Testis (tissue), 2 donors: ENCODE measurements at regions not wholly inside any gene's neighbourhood (a gene's known extent, or its start where the extent isn't known, plus 50 kb on each side); places are given as distances from the start of the nearest gene placed in this dataset.

ENCODE experiments used
- DNase-seq: peaks from one replicate; pipeline ENCODE4 v3.0.0-alpha.2; 2019
- H3K27ac ChIP-seq, 2 donors: fragments of 200-600 bp; sonication (generic); one replicate each; pipeline ENCODE4 v1.5.1; 2019
- H3K27me3 ChIP-seq: fragments of 200-600 bp; sonication (generic); one replicate; pipeline ENCODE4 v1.5.1; 2019
- H3K36me3 ChIP-seq: fragments of 200-600 bp; sonication (generic); one replicate; pipeline ENCODE4 v1.5.1; 2017; ENCODE audit warnings: low read depth; ENCODE audit errors: missing control alignments
- H3K4me1 ChIP-seq: fragments of 200-600 bp; sonication (generic); one replicate; pipeline ENCODE4 v1.5.1; 2019
- H3K4me3 ChIP-seq, 2 donors: fragments of 200-600 bp; sonication (generic); one replicate each; pipeline ENCODE4 v1.5.1; 2017 to 2019
- H3K9me3 ChIP-seq: fragments of 200-600 bp; sonication (generic); one replicate; pipeline ENCODE4 v1.5.1; 2017
- CTCF ChIP-seq, 3 experiments: fragments of 450-650 bp in 2 of 3; fragments of 200-600 bp in 1 of 3; sonication (generic) in 1 of 3; IDR thresholded peaks; one replicate each; pipeline ENCODE4 v1.5.1; 2016 to 2019; ENCODE audit warnings: antibody characterized with exemption in 3 of 3, mild to moderate bottlenecking in 2 of 3, moderate library complexity in 1 of 3
- POLR2A ChIP-seq: fragments of 450-650 bp; IDR thresholded peaks from one replicate; pipeline ENCODE4 v1.6.1; 2017; ENCODE audit warnings: antibody characterized with exemption, mild to moderate bottlenecking, moderate library complexity
- WGBS, 2 donors: methylation state at CpG; one replicate each; pipeline ENCODE4 v1.1.5; 2018; 5-methylcytosine and 5-hydroxymethylcytosine counted together
- intact Hi-C: fragments of 100-400 bp; cut with DNase I; formaldehyde crosslinking; loops from one replicate; pipeline ENCODE4 v1.15.1; 2023; ENCODE audit warnings: low total_unique reads
- small RNA-seq, 2 donors: library from RNA; depleted of rRNA; stranded (forward); fragments of <200 nt; gene quantifications; one replicate each; pipeline ENCODE3, GENCODE V24; 2016

GRCh38 chr1:68285046-68285445 is 52.7 kb upstream of the WLS start:
- H3K27me3 ChIP-seq = no peaks in the 10 kb centered on the region
- intact Hi-C loops = no loop called here
- 71 to 77% methylated on average over 4 of the region's 4 CpGs for WGBS, 2 donors
- no peak overlapping the region for H3K27ac ChIP-seq
- no peaks in the 10 kb centered on the region for H3K4me1 ChIP-seq
- no peaks in the 10 kb centered on the region for H3K9me3 ChIP-seq
- no peak overlapping the region for H3K4me3 ChIP-seq
- DNase-seq = no peak
- TF ChIP-seq POLR2A (no peak), CTCF (IDR thresholded peaks at IDR 0.05) (no peak)
- H3K36me3 ChIP-seq = no peaks in the 10 kb centered on the region

- no peaks in the 10 kb centered on the region for H3K36me3 ChIP-seq
- no peak overlapping the region for H3K4me3 ChIP-seq
- intact Hi-C loops = no loop called here
- no peaks in the 10 kb centered on the region for H3K9me3 ChIP-seq
- no peaks in the 10 kb centered on the region for H3K4me1 ChIP-seq
- 92 to 94% methylated on average over 4 of the region's 4 CpGs for WGBS, 2 donors
- H3K27ac ChIP-seq = no peak overlapping the region
- no peaks in the 10 kb centered on the region for H3K27me3 ChIP-seq
- TF ChIP-seq CTCF (IDR thresholded peaks at IDR 0.05) = no peak
- TF ChIP-seq POLR2A = no peak
- no peak for DNase-seq
Observed at GRCh38 chr1:68281946-68282615, 49.8 kb upstream of the WLS start.

Small RNA genes lying in the stretch of these regions (small RNA-seq; reads per million reads assigned to genes)
- gene COX6B1P7 = 0 reads per million in 2 donors
